Activated CD8-positive, alpha-beta memory T cell treated with anti-CD3 and anti-CD28 coated beads, Interleukin-2, amount 10 ng/mL, durations not matched to agents 7 days and 5 days (primary cell): ENCODE measurements at regions not wholly inside any gene's neighbourhood (a gene's known extent, or its start where the extent isn't known, plus 50 kb on each side); places are given as distances from the start of the nearest gene placed in this dataset.

ENCODE experiments used
- ATAC-seq: fragments of 150-1000 bp; cut with Tn5 transposase; one replicate; pipeline ENCODE4 v1.10.0; 2021; ENCODE audit warnings: moderate library complexity
- CTCF ChIA-PET: fragments of 350-600 bp; sonication (Branson Sonifier 250); formaldehyde crosslinking; loops from one replicate; lab custom pipeline; 2021; ENCODE audit warnings: antibody characterized with exemption; lab: Charles Lee
- DNase-seq: peaks from one replicate; pipeline ENCODE4 v3.0.0-alpha.2; 2020
- H3K27ac Mint-ChIP-seq: one replicate; pipeline ENCODE4 v1.8.0; 2021; ENCODE audit warnings: mild to moderate bottlenecking, mixed read lengths
- H3K27me3 Mint-ChIP-seq: one replicate; pipeline ENCODE4 v1.8.0; 2021; ENCODE audit warnings: mixed read lengths
- H3K36me3 Mint-ChIP-seq: one replicate; pipeline ENCODE4 v1.8.0; 2021; ENCODE audit warnings: mild to moderate bottlenecking, mixed read lengths
- H3K4me1 Mint-ChIP-seq: one replicate; pipeline ENCODE4 v1.8.0; 2021; ENCODE audit warnings: mixed read lengths
- H3K4me3 Mint-ChIP-seq: one replicate; pipeline ENCODE4 v1.8.0; 2021; ENCODE audit warnings: mild to moderate bottlenecking, moderate library complexity, mixed read lengths
- H3K9me3 Mint-ChIP-seq: one replicate; pipeline ENCODE4 v1.8.0; 2022; ENCODE audit warnings: low read depth, mixed read lengths

DNA sequence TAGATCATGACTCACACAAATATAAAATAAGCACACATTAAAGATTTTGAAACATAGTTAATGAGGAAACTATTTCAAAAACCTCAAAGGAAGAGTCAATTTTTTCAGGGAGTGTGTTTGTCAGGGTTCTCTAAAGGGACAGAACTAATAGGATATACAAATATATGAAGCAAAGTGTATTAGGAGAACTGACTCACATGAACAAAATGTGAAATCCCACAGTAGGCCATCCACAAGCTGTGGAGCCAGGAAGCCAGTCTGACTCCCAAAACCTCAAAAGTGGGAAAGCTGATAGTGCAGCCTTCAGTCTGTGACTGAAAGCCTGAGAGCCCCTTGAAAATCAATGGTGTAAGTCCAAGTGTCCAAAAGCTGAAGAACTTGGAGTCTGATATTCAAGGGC, 898.0 kb upstream of the EYS start:
- no peak overlapping the region for H3K27ac Mint-ChIP-seq
- H3K9me3 Mint-ChIP-seq, result peaks cover 10% of the 10 kb centered on the region
- DNase-seq (no peak), ATAC-seq (no peak)
- CTCF ChIA-PET, result no interaction called here
- no peaks in the 10 kb centered on the region for H3K4me1 Mint-ChIP-seq
- H3K4me3 Mint-ChIP-seq, result no peak overlapping the region
- no peaks in the 10 kb centered on the region for H3K27me3 Mint-ChIP-seq
- no peaks in the 10 kb centered on the region for H3K36me3 Mint-ChIP-seq

DNA sequence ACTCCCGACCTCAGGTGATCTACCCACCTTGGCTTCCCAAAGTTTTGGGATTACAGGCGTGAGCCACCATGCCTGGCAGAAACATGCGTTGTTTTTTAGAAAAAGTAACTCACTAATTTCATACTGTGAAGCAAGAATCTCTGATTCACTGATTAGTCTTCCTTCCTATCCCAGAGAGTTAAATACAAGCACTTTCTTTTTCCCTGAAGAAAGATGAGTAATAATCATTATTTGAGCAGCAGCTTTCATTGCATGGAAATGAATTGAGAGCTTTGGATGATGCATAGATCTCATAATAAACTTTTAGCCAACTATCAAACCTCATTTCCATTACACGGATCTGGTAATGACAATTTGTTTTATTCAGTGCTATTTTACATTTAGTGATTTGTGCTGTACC, 892.5 kb upstream of the EYS start:
- peaks cover 15% of the 10 kb centered on the region for H3K9me3 Mint-ChIP-seq
- no peaks in the 10 kb centered on the region for H3K36me3 Mint-ChIP-seq
- H3K27ac Mint-ChIP-seq, result no peak overlapping the region
- H3K27me3 Mint-ChIP-seq, result no peaks in the 10 kb centered on the region
- no peak for ATAC-seq
- CTCF ChIA-PET, result no interaction called here
- no peak for DNase-seq
- H3K4me3 Mint-ChIP-seq, result no peak overlapping the region
- H3K4me1 Mint-ChIP-seq, result no peaks in the 10 kb centered on the region

DNA sequence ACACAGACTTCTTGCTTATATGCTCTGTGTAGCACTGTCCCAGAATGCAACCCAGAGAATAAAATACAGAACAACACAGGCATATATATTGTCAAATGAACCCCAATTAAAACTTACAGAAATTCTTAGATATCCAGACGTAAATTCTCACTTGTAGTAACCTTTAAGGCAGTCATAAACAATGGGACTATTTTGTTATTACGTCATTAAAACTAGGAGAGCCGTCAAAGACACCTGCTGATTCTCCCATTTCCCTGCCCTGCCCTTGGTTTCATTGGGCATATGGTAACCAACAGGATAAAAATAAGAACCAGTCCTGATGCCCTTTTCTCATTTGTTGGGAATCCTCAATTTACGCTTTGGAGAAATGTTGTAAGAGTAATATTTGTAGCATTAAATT, 871.3 kb upstream of the EYS start:
- no peaks in the 10 kb centered on the region for H3K9me3 Mint-ChIP-seq
- DNase-seq (no peak), ATAC-seq (no peak)
- H3K27ac Mint-ChIP-seq, result no peak overlapping the region
- no peak overlapping the region for H3K4me3 Mint-ChIP-seq
- H3K4me1 Mint-ChIP-seq, result no peaks in the 10 kb centered on the region
- CTCF ChIA-PET, result no interaction called here
- H3K27me3 Mint-ChIP-seq, result no peaks in the 10 kb centered on the region
- no peaks in the 10 kb centered on the region for H3K36me3 Mint-ChIP-seq

DNA sequence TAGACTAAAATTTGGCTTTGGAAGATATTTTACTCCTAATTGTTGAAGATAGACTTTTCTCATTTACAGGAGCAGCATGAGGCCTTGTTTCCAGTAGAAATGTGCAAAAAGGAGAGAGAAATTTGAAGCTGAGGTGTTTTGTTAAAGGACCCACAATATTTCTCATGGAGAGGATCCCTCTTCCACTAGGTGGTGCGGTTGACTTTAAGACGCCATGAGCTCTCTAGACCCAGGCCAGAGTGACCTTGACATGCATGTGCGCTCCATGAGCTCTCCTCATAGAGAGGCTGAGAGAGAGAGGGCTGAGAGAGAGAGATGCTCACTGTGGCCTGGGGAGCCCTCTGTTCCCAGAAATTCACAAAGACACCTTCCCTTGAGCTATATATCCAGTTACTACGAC, 861.2 kb upstream of the EYS start:
- no peak overlapping the region for H3K4me3 Mint-ChIP-seq
- CTCF ChIA-PET, result no interaction called here
- H3K9me3 Mint-ChIP-seq, result peaks cover 7% of the 10 kb centered on the region

DNA sequence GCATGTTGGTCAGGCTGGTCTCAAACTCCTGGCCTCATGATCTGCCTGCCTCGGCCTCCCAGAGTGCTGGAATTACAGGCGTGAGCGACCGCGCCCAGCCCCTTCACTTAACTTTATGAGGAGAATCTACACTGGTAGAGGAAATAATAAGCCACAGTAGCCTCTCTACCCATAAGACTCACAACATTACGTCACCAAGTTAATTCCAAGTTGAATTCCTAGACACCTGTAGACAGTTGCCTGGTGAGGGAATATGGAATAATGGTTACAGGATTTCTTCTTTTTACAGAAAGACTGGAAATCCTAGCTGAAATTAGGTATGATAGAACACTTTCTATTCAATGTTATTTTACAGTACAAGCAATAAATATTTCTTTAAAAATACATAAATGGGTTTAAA, 854.5 kb upstream of the EYS start:
- Mint-ChIP-seq H3K36me3 (no peaks in the 10 kb centered on the region), H3K27me3 (no peaks in the 10 kb centered on the region), H3K4me3 (no peak overlapping the region), H3K4me1 (no peaks in the 10 kb centered on the region), H3K9me3 (peaks cover 10% of the 10 kb centered on the region), H3K27ac (no peak overlapping the region)
- DNase-seq (no peak), ATAC-seq (no peak)
- CTCF ChIA-PET, result no interaction called here

More for the DNA sequence above, 861.2 kb upstream of the EYS start:
- Mint-ChIP-seq H3K27ac (no peak overlapping the region), H3K4me1 (no peaks in the 10 kb centered on the region), H3K27me3 (no peaks in the 10 kb centered on the region), H3K36me3 (no peaks in the 10 kb centered on the region)
- ATAC-seq (no peak), DNase-seq (no peak)

DNA sequence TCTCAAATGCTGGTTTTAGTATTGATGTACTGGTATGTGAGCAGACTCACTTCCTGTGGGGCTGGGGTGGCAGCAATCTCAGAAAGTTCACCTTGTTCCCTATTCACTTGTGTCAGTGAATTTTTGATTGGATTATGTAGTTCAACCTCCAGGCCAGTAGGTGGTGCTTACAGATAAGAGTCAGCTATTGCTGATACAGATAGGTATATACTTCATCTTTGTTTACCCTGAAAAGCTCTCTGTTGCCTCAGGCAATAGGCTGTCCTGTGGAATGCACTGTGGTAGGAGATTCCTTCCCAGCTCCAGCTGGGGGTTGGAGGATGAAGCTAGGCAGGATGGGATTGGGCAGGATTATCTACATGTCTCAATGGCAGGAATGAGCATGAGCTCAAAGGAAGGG, 851.2 kb upstream of the EYS start:
- Mint-ChIP-seq H3K4me3 (no peak overlapping the region), H3K27ac (no peak overlapping the region), H3K27me3 (no peaks in the 10 kb centered on the region), H3K4me1 (no peaks in the 10 kb centered on the region), H3K9me3 (peaks cover 14% of the 10 kb centered on the region), H3K36me3 (no peaks in the 10 kb centered on the region)
- CTCF ChIA-PET, result no interaction called here
- DNase-seq, result no peak
- no peak for ATAC-seq

DNA sequence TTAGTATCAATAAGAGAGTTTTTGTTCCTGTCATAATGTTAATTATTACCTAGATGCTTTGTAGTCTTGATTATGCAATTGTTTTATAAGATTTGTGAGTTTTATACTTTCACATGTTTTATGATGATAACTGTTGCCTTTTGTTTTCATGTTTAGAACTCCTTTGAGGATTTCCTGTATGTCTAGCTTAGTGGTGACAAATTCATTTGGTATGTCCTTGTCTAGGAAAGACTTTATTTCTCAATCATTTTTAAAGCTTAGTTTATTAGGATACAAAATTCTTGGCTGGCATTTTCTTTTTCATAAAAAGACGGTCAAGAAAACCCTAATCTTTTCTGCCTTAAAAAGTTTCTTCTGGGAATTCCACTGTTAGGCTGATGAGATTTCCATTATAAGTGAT, 849.9 kb upstream of the EYS start:
- CTCF ChIA-PET, result no interaction called here
- Mint-ChIP-seq H3K4me3 (no peak overlapping the region), H3K27me3 (no peaks in the 10 kb centered on the region), H3K4me1 (no peaks in the 10 kb centered on the region), H3K27ac (no peak overlapping the region), H3K36me3 (no peaks in the 10 kb centered on the region), H3K9me3 (peaks cover 12% of the 10 kb centered on the region)
- DNase-seq (no peak), ATAC-seq (no peak)

DNA sequence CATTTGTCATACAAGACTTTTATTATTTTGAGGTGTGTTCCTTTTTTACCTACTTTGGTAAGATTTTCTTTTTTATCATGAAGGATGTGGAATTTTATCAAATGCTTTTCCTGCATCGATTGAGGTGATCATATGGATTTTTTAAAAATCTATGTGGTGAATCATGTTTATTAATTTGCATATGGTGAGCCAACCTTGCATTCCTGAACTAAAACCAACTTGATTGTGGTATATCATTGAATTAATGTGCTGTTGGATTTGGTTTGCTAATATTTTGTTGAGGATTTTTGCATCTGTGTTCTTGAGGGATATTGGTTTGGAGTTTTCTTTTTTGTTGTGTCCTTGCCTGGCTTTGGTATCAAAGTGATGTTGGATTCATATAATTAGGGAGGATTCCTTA, 848.1 kb upstream of the EYS start:
- Mint-ChIP-seq H3K27me3 (no peaks in the 10 kb centered on the region), H3K4me3 (no peak overlapping the region), H3K36me3 (no peaks in the 10 kb centered on the region), H3K27ac (no peak overlapping the region), H3K9me3 (peaks cover 9% of the 10 kb centered on the region), H3K4me1 (no peaks in the 10 kb centered on the region)
- DNase-seq (no peak), ATAC-seq (no peak)
- CTCF ChIA-PET, result no interaction called here

DNA sequence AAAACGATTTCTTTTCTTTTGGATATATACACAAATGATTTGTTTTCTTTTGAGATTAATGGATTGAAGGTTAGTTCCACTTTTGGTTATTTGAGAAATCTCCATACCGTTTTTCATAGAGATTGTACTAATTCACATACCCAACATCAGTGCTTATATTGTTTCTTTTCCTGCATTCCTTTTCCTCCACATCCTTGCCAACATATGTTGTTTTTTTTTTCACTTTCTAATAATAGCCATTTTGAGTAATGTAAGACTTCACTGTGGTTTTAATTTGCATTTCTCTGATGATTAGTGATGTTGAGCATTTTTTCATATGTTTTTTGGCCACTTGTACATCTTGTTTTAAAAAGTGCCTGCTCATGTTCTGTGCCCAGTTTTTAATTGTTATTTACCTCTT, 846.4 kb upstream of the EYS start:
- H3K4me1 Mint-ChIP-seq, result no peaks in the 10 kb centered on the region
- no peaks in the 10 kb centered on the region for H3K27me3 Mint-ChIP-seq
- no peaks in the 10 kb centered on the region for H3K36me3 Mint-ChIP-seq
- no peak overlapping the region for H3K4me3 Mint-ChIP-seq
- DNase-seq (no peak), ATAC-seq (no peak)
- H3K9me3 Mint-ChIP-seq, result peaks cover 9% of the 10 kb centered on the region
- CTCF ChIA-PET, result no interaction called here
- H3K27ac Mint-ChIP-seq, result no peak overlapping the region

DNA sequence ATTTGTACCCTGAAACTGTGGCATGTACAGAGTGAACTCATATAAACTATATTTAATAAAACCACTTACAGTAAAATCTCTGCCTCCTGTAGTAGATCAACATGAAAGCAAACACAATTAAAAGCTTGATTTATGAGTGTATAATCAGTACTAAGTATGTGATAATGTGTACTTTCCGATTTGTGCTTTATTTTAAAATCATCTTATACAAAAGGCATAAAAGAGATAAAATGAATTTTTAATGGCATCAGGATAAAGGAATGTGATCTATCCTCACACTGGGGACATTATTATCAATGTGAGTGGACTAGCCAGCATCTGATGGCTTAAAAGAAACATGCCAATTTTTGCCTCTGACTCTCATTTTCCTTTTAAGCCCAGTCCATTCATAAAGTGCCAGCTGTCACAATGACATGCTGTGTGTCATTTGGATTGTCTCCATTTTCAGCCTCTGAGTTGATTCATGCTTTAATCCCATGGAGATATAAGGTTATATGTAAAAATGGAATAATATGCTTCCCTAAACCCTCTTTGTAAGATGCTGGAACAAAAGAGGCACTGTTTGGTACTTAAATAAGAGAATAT, 831.6 kb upstream of the EYS start:
- Mint-ChIP-seq H3K27ac (no peak overlapping the region), H3K9me3 (peaks cover 7% of the 10 kb centered on the region), H3K36me3 (no peaks in the 10 kb centered on the region), H3K27me3 (no peaks in the 10 kb centered on the region), H3K4me3 (no peak overlapping the region), H3K4me1 (no peaks in the 10 kb centered on the region)
- ATAC-seq (no peak), DNase-seq (no peak)
- CTCF ChIA-PET, result no interaction called here

DNA sequence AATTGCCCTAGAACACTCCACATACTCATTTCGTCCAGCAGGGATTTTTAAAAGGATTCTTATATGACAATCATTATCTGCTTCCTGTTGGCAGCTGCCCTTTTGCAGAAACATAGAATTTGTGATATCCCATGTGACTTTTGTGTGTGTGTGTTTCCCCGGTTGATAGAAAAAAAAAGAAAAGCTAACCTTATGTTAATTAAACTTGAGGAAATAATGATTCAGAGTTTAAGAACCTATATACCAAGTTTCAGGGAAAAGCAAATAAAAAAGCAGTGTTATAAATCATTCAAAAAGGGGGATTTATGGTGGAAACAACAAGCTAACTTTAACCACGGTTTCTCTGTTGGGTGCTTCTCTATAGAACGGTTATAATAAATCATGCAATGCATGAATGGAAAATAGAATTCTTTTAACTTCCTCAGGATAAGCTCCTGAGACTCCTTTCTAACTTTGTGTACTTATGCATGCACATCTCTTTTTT, 826.9 kb upstream of the EYS start:
- no peak overlapping the region for H3K27ac Mint-ChIP-seq
- H3K27me3 Mint-ChIP-seq, result no peaks in the 10 kb centered on the region
- DNase-seq, result no peak
- H3K4me1 Mint-ChIP-seq, result no peaks in the 10 kb centered on the region
- H3K36me3 Mint-ChIP-seq, result no peaks in the 10 kb centered on the region
- H3K9me3 Mint-ChIP-seq, result no peaks in the 10 kb centered on the region
- CTCF ChIA-PET, result no interaction called here
- ATAC-seq, result no peak
- no peak overlapping the region for H3K4me3 Mint-ChIP-seq

DNA sequence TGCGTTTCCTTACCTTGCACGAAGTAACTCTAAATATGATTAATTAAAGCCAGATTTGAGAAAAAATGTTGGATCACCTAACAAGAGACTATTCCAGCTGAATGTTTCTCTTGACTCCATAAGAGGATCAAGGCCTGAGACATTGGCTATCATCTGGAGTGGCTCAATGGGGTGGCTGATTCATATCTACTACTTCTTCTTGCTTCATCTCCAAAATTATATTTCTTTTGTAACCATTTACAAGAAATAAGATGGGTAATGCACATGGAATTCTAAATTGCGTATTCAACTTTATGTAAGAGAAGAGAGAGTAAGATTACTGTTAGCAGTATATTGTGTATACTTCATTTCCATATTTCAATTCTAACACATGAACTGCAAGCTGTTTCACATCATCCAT, 819.0 kb upstream of the EYS start:
- peaks cover 5% of the 10 kb centered on the region for H3K9me3 Mint-ChIP-seq
- CTCF ChIA-PET, result no interaction called here
- no peaks in the 10 kb centered on the region for H3K4me1 Mint-ChIP-seq
- no peak for DNase-seq
- no peak overlapping the region for H3K27ac Mint-ChIP-seq
- no peak for ATAC-seq
- H3K4me3 Mint-ChIP-seq, result no peak overlapping the region
- no peaks in the 10 kb centered on the region for H3K36me3 Mint-ChIP-seq
- H3K27me3 Mint-ChIP-seq, result no peaks in the 10 kb centered on the region

DNA sequence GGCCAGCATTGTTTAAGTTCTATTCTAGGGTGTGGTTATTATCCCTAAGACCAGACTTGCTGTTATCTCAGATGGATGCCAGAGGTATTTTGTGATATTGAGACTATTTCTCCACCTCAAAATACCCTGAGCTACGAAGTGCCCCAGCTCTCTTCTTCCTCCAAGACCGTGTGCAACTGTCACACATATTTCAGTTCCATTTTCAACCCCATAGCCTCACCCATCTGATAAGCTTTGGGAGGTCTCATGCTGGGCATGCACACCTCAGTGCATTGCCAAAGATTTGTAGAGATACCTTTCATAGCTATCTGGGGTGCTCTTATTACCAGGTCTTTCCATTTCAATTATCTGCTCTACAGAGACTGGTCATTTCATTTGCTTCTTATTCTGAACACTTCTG, 815.8 kb upstream of the EYS start:
- H3K4me3 Mint-ChIP-seq, result no peak overlapping the region
- no peaks in the 10 kb centered on the region for H3K36me3 Mint-ChIP-seq
- peaks cover 5% of the 10 kb centered on the region for H3K9me3 Mint-ChIP-seq
- CTCF ChIA-PET, result no interaction called here
- DNase-seq, result no peak
- H3K27me3 Mint-ChIP-seq, result no peaks in the 10 kb centered on the region
- H3K27ac Mint-ChIP-seq, result no peak overlapping the region
- no peak for ATAC-seq
- H3K4me1 Mint-ChIP-seq, result no peaks in the 10 kb centered on the region

DNA sequence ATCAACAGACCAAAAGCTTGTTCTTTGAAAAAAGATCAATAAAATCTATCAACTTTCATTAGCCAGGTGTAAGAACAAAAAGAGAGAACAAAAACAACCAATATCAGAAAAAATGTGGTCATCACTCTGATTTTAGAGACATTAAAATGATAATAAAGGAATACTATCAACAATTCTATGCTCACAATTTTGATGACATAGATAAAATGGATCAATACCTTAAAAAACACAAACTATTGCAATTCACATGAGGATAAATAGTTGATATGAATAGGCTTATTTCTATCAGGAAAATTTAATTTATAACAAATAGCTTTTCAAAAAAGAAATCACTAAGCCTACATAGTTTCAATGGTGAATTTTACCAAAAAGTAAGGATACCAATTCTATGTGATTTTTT, 809.4 kb upstream of the EYS start:
- Mint-ChIP-seq H3K27ac (no peak overlapping the region), H3K27me3 (no peaks in the 10 kb centered on the region), H3K9me3 (peaks cover 3% of the 10 kb centered on the region), H3K4me3 (no peak overlapping the region), H3K4me1 (no peaks in the 10 kb centered on the region), H3K36me3 (no peaks in the 10 kb centered on the region)
- ATAC-seq (no peak), DNase-seq (no peak)
- CTCF ChIA-PET, result no interaction called here

DNA sequence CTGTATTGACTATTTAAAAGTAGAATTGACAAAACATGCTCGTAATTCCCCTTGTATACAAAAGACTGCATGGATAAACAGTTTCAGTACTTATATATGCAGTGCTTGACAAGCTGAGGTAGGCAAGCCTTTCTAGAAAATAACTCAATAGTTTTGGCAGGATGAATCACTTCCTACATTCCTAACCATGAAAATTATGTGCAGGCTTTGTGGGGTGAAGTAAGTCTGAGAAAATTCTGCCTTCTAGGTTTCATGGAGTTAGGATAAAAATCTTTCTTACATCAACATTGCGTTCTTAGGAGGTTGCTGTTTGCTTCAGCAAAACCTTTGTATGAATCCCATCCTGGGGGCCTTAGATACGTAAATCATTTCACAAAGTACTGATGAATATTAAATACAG, 801.4 kb upstream of the EYS start:
- no peak for DNase-seq
- ATAC-seq, result no peak
- Mint-ChIP-seq H3K4me3 (no peak overlapping the region), H3K27ac (no peak overlapping the region), H3K9me3 (peaks cover 16% of the 10 kb centered on the region), H3K4me1 (no peaks in the 10 kb centered on the region), H3K36me3 (no peaks in the 10 kb centered on the region), H3K27me3 (no peaks in the 10 kb centered on the region)
- CTCF ChIA-PET, result no interaction called here
